ENCODE measurements at regions not wholly inside any gene's neighbourhood (a gene's known extent, or its start where the extent isn't known, plus 50 kb on each side); places are given as distances from the start of the nearest gene placed in this dataset.

DNA sequence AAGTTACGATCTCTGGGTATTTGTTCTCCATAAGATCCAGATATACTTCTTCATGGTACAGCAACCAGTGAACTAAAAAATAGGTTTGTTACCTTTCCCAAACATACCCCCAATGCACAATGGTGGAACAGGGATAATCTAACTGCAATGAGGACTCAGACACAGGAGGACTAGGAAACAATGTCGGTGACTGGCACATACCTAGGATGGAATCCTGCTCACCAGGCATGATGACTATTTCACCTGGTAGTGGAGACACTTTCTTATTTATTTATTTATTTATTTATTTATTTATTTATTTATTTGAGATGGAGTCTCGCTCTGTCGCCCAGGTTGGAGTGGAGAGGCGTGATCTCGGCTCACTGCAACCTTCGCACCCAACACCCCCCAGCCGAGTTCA lies 159.9 kb upstream of the CCNH start:
- TF ChIP-seq, protein P1, sequence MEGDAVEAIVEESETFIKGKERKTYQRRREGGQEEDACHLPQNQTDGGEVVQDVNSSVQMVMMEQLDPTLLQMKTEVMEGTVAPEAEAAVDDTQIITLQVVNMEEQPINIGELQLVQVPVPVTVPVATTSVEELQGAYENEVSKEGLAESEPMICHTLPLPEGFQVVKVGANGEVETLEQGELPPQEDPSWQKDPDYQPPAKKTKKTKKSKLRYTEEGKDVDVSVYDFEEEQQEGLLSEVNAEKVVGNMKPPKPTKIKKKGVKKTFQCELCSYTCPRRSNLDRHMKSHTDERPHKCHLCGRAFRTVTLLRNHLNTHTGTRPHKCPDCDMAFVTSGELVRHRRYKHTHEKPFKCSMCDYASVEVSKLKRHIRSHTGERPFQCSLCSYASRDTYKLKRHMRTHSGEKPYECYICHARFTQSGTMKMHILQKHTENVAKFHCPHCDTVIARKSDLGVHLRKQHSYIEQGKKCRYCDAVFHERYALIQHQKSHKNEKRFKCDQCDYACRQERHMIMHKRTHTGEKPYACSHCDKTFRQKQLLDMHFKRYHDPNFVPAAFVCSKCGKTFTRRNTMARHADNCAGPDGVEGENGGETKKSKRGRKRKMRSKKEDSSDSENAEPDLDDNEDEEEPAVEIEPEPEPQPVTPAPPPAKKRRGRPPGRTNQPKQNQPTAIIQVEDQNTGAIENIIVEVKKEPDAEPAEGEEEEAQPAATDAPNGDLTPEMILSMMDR (IDR thresholded peaks at IDR 0.05), result no peak
- no peak for TF ChIP-seq POLR2A (IDR thresholded peaks at IDR 0.05)

Measured in breast epithelium (tissue), 3 donors.